ENCODE measurements at regions not wholly inside any gene's neighbourhood (a gene's known extent, or its start where the extent isn't known, plus 50 kb on each side); places are given as distances from the start of the nearest gene placed in this dataset.

DNA sequence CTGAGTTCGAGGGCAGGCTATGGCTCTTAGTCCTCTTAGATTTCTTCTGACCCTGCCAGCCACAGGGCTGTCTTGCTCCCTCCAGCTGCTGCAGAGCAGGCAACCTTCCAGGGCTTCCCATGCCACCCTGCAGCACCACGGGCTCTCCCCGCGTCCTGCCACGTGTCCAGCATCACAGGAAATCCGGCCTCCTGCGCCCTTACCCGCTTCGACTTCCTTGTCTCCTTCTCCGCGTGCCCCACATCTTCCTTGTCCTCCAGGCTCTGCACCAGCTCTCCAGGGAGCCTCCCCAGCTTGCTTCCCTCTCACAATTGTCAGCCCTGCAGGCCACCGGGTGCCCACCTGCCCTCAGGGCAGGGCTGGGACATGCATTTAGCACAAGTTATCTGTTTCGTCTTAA, 253.5 kb downstream of the DCDC2C start:
- TF ChIP-seq, protein P1, sequence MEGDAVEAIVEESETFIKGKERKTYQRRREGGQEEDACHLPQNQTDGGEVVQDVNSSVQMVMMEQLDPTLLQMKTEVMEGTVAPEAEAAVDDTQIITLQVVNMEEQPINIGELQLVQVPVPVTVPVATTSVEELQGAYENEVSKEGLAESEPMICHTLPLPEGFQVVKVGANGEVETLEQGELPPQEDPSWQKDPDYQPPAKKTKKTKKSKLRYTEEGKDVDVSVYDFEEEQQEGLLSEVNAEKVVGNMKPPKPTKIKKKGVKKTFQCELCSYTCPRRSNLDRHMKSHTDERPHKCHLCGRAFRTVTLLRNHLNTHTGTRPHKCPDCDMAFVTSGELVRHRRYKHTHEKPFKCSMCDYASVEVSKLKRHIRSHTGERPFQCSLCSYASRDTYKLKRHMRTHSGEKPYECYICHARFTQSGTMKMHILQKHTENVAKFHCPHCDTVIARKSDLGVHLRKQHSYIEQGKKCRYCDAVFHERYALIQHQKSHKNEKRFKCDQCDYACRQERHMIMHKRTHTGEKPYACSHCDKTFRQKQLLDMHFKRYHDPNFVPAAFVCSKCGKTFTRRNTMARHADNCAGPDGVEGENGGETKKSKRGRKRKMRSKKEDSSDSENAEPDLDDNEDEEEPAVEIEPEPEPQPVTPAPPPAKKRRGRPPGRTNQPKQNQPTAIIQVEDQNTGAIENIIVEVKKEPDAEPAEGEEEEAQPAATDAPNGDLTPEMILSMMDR (IDR thresholded peaks at IDR 0.05 in 2 of 3, conservative IDR thresholded peaks at IDR 0.05 in 1 of 3; ENCODE audit: control insufficient read depth in 2 of 3, extremely low read depth in 1 of 3, insufficient read depth in 1 of 3, low read depth in 3 of 3, low read length in 3 of 3): no peak
- TF ChIP-seq SREBF2 (IDR thresholded peaks at IDR 0.05; ENCODE audit: low read length) (no peak), POLR2AphosphoS5 (IDR thresholded peaks at IDR 0.05; ENCODE audit: low read length) (no peak), STAT3 (IDR thresholded peaks at IDR 0.05; ENCODE audit: low read depth, low read length) (no peak)

Measured in GM12878 (cell line).